Type B pancreatic cell (in vitro differentiated cells): ENCODE measurements at regions not wholly inside any gene's neighbourhood (a gene's known extent, or its start where the extent isn't known, plus 50 kb on each side); places are given as distances from the start of the nearest gene placed in this dataset.

Experiments used
- DNase-seq: peaks from one replicate; pipeline ENCODE4 v3.0.0; 2021; ENCODE audit warnings: mixed read lengths; ENCODE audit not compliant: unreplicated experiment; ENCODE audit errors: extremely low spot score
- H3K27ac Mint-ChIP-seq: 2 replicates; pipeline ENCODE4 v1.8.0; 2021; ENCODE audit warnings: mild to moderate bottlenecking, mixed read lengths
- H3K27me3 Mint-ChIP-seq: 2 replicates; pipeline ENCODE4 v1.8.0; 2021; ENCODE audit warnings: mixed read lengths
- H3K36me3 Mint-ChIP-seq: 2 replicates; pipeline ENCODE4 v1.8.0; 2021; ENCODE audit warnings: mixed read lengths
- H3K4me1 Mint-ChIP-seq: one replicate; pipeline ENCODE4 v1.8.0; 2021; ENCODE audit warnings: mixed read lengths; ENCODE audit not compliant: unreplicated experiment
- H3K4me3 Mint-ChIP-seq: 2 replicates; pipeline ENCODE4 v1.8.0; 2021; ENCODE audit warnings: mild to moderate bottlenecking, mixed read lengths
- H3K9me3 Mint-ChIP-seq: 2 replicates; pipeline ENCODE4 v1.8.0; 2021; ENCODE audit warnings: mixed read lengths
- CTCF ChIP-seq: fragments of 200-600 bp; sonication (generic); conservative IDR thresholded peaks from 2 replicates; pipeline ENCODE4 v1.5.0; 2021; ENCODE audit warnings: antibody characterized with exemption, mild to moderate bottlenecking

- no peak overlapping the region for H3K27ac Mint-ChIP-seq
- H3K36me3 Mint-ChIP-seq, result no peaks in the 10 kb centered on the region
- H3K9me3 Mint-ChIP-seq, result no peaks in the 10 kb centered on the region
- no peaks in the 10 kb centered on the region for H3K4me1 Mint-ChIP-seq
- TF ChIP-seq CTCF, result no peak
- peaks cover 29% of the 10 kb centered on the region for H3K27me3 Mint-ChIP-seq
- H3K4me3 Mint-ChIP-seq, result no peak overlapping the region
- DNase-seq, result no peak
Measured at GRCh38 chr17:6919158-6919557, 76.7 kb upstream of the ALOX12 start.

GRCh38 chr17:6923385-6923784 lies 72.5 kb upstream of the ALOX12 start:
- peaks cover 3% of the 10 kb centered on the region for H3K36me3 Mint-ChIP-seq
- H3K4me3 Mint-ChIP-seq, result no peak overlapping the region

GRCh38 chr17:6924208-6924607 lies 71.6 kb upstream of the ALOX12 start:
- Mint-ChIP-seq H3K4me1 (no peaks in the 10 kb centered on the region), H3K27ac (no peak overlapping the region), H3K27me3 (peaks cover 37% of the 10 kb centered on the region), H3K36me3 (peaks cover 3% of the 10 kb centered on the region), H3K9me3 (peaks cover 5% of the 10 kb centered on the region), H3K4me3 (no peak overlapping the region)
- no peak for TF ChIP-seq CTCF
- no peak for DNase-seq

More at GRCh38 chr17:6923385-6923784, 72.5 kb upstream of the ALOX12 start:
- no peak for TF ChIP-seq CTCF
- H3K27me3 Mint-ChIP-seq, result peaks cover 31% of the 10 kb centered on the region
- H3K27ac Mint-ChIP-seq, result no peak overlapping the region
- no peaks in the 10 kb centered on the region for H3K4me1 Mint-ChIP-seq
- DNase-seq, result no peak
- peaks cover 5% of the 10 kb centered on the region for H3K9me3 Mint-ChIP-seq

- H3K4me1 Mint-ChIP-seq, result no peaks in the 10 kb centered on the region
- H3K27me3 Mint-ChIP-seq, result peaks cover 42% of the 10 kb centered on the region
- H3K36me3 Mint-ChIP-seq, result peaks cover 3% of the 10 kb centered on the region
- H3K9me3 Mint-ChIP-seq, result peaks cover 5% of the 10 kb centered on the region
- H3K4me3 Mint-ChIP-seq, result no peak overlapping the region
- no peak overlapping the region for H3K27ac Mint-ChIP-seq
- TF ChIP-seq CTCF, result no peak
- no peak for DNase-seq
Measured at GRCh38 chr17:6926667-6927066, 69.2 kb upstream of the ALOX12 start.

GRCh38 chr17:6927290-6928126 lies 68.3 kb upstream of the ALOX12 start:
- peaks cover 38% of the 10 kb centered on the region for H3K27me3 Mint-ChIP-seq
- H3K9me3 Mint-ChIP-seq, result peaks cover 5% of the 10 kb centered on the region
- H3K27ac Mint-ChIP-seq, result no peak overlapping the region
- no peak overlapping the region for H3K4me3 Mint-ChIP-seq
- TF ChIP-seq CTCF, result no peak
- H3K4me1 Mint-ChIP-seq, result no peaks in the 10 kb centered on the region
- DNase-seq, result no peak
- peaks cover 3% of the 10 kb centered on the region for H3K36me3 Mint-ChIP-seq
